ENCODE measurements at regions not wholly inside any gene's neighbourhood (a gene's known extent, or its start where the extent isn't known, plus 50 kb on each side); places are given as distances from the start of the nearest gene placed in this dataset.
A peak's percentile ranks its signal among the peaks of the same experiment; 100 is the strongest.

DNA sequence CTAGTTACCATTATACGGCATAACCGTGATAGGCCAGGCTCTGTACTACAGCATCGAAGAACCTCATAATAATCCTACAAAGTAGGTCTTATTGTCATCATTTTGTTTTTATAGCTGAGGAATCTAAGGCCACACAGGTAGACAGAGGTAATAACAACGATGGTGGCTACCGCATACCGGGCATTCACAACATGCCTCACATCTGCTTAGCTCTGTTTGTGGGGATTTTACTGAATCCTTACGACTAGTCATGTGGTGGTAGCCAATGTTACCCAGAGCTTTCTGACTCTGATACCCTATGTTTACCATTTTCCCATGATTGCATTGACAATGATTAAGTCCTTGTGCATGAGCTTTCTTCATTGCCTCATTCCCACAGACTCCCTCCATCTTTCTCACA is 269.4 kb downstream of the TCF7L2 start:
- H3K4me3 ChIP-seq (ENCODE audit: low read length), result no peak overlapping the region
- TF ChIP-seq, protein P1, sequence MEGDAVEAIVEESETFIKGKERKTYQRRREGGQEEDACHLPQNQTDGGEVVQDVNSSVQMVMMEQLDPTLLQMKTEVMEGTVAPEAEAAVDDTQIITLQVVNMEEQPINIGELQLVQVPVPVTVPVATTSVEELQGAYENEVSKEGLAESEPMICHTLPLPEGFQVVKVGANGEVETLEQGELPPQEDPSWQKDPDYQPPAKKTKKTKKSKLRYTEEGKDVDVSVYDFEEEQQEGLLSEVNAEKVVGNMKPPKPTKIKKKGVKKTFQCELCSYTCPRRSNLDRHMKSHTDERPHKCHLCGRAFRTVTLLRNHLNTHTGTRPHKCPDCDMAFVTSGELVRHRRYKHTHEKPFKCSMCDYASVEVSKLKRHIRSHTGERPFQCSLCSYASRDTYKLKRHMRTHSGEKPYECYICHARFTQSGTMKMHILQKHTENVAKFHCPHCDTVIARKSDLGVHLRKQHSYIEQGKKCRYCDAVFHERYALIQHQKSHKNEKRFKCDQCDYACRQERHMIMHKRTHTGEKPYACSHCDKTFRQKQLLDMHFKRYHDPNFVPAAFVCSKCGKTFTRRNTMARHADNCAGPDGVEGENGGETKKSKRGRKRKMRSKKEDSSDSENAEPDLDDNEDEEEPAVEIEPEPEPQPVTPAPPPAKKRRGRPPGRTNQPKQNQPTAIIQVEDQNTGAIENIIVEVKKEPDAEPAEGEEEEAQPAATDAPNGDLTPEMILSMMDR (conservative IDR thresholded peaks at IDR 0.05; ENCODE audit: low read length), result no peak
- DNase-seq (ENCODE audit: low read depth), result no peak

DNA sequence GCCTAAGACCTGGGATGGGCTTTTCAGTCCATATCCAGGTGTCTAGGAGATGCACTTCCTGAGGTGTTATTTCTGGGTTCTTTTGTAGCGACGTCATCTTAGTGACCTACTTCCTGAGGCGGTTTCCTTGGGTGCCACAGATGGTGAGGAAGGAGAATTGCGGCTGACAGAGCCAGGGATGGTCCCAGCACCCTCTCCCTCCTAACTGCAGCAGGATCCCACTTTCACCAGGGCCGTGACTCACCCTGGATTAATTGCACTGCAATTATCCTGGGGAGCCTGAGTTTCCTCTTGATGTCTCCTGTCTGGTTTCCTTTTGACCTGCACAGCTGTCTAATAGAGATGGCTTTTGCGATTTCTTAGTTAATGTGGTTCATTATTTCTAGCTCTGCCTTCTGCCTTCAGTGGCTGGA is 271.7 kb downstream of the TCF7L2 start:
- DNase-seq (ENCODE audit: low read depth), result peak; percentile 43
- TF ChIP-seq, protein P1 (conservative IDR thresholded peaks at IDR 0.05; ENCODE audit: low read length), result 0 out of 2 replicates have a peak, but pooled peaks have one; percentile 7
- H3K4me3 ChIP-seq (ENCODE audit: low read length), result peak overlapping the region; percentile 26; the same call in 1 of the 2 replicates

DNA sequence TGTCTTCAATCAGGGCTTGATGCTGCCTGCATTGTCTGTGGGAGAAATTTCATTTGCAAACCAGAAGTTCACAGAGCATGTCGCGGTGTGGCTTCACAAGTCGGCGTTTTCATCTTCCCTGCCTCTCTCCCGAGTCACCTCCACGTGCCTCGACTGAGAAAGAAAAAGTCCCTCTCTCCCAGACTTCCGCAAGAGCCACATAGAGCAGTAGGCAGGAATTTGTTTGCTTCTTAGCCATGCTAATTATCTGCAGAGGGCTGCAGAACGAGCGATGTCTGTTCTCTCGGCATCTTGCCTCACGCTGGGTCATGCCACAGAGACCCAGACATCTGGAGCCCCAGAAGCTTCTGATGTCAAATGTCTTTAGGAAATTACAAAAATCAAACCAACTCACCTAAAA is 272.2 kb downstream of the TCF7L2 start:
- peak overlapping the region; percentile 26 for H3K4me3 ChIP-seq (ENCODE audit: low read length)
- peak; percentile 59 for DNase-seq (ENCODE audit: low read depth)
- TF ChIP-seq, protein P1 (conservative IDR thresholded peaks at IDR 0.05; ENCODE audit: low read length), result no peak

DNA sequence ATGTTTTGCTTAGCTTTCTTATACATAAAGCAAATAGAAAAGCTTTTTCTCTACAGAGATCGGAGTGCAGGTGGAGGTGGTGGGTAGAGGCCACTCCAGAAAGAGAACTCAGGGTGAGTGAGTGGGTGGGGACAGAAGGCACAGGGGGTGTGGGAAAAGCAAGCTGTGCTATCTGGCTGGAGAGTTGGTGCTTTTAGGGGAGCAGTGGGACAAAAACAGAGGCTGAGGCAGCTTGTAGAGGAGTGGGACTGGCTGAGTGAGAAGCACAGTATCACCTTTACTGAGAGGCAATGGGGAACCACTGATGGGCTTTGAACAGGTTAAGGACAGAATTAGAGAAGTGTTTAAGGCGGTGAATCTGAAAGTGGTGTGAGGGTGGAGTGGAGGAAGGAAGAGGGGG is 275.3 kb downstream of the TCF7L2 start:
- H3K4me3 ChIP-seq (ENCODE audit: low read length), result no peak overlapping the region
- TF ChIP-seq, protein P1 (conservative IDR thresholded peaks at IDR 0.05; ENCODE audit: low read length), result no peak
- no peak for DNase-seq (ENCODE audit: low read depth)

DNA sequence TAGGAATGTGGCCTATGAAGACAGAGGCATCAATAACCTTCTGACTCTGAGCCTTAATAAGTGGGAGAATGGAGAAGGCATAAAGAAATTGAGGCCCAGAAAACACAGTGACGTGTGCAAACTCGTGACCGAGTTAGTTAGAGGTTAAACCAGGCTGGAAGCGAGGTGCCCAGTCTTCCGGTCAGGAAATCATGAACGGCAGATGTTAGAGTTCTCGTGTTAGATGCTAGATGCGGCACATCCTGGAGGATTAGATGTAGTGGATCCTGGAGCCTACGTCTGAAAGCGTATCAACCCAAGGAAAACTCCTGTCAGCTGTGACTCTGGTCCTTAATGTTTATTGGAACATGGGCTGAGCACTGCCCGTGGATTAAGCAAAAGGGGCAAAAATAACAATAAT is 275.9 kb downstream of the TCF7L2 start:
- TF ChIP-seq, protein P1 (conservative IDR thresholded peaks at IDR 0.05; ENCODE audit: low read length), result no peak
- DNase-seq (ENCODE audit: low read depth), result no peak
- no peak overlapping the region for H3K4me3 ChIP-seq (ENCODE audit: low read length)

DNA sequence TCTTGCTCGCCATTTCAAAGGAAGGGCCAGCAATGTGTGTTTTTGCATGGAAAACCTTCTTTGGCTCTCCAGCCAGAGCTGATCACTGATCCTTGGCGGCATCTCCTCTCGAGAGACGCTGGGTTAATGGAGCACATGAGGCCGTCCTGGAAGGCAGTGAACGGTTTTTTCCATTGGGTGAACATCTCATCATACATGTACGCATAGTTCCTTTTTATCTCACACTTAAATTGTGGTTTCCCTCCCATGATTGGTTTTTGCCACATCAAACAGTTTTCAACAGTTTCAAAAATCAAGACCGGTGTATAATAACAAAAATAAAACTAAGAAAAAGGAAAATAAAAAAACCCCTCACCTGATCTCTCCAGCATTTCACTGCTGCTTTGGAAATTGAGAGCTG is 276.4 kb downstream of the TCF7L2 start:
- no peak overlapping the region for H3K4me3 ChIP-seq (ENCODE audit: low read length)
- TF ChIP-seq, protein P1 (conservative IDR thresholded peaks at IDR 0.05; ENCODE audit: low read length), result no peak
- no peak for DNase-seq (ENCODE audit: low read depth)

DNA sequence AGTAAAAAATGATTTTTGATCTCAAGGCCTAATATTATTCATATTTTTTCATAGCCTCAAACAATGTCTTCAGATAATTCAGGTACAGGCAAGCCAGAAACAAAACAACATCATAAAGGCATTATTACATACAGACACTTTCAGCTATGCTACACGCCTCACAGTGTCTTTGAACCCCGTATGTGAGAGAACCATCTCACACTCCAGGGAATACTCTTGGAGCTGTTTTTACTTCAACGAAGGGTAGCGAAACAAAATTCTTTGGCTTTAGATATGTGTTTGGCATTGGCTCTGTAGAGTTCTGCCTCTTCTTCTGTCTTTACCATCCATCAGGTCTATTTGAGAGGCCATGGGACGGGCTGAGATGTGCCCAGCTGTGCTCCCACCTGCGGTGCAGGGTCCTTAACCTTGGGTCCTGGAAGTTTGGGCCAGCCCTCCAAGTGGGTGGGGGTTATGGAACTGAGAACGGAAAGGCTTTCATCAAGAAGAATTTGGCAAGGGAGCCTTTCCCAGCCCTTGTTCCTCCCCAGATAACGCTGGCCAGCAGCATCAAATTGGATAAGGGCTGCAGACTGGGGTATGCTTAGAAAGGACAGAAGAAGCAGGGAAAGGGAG is 276.9 kb downstream of the TCF7L2 start:
- TF ChIP-seq, protein P1 (conservative IDR thresholded peaks at IDR 0.05; ENCODE audit: low read length), result no peak
- no peak overlapping the region for H3K4me3 ChIP-seq (ENCODE audit: low read length)
- DNase-seq (ENCODE audit: low read depth), result no peak

All from AG10803 (cell line).